GM21737 (cell line): ENCODE measurements at regions not wholly inside any gene's neighbourhood (a gene's known extent, or its start where the extent isn't known, plus 50 kb on each side); places are given as distances from the start of the nearest gene placed in this dataset.

Source experiments
- ATAC-seq: cut with Tn5 transposase; IDR thresholded peaks from one replicate; pipeline ENCODE4 v1.9.1; 2021; ENCODE audit warnings: mild to moderate bottlenecking, moderate library complexity; ENCODE audit not compliant: unreplicated experiment

DNA sequence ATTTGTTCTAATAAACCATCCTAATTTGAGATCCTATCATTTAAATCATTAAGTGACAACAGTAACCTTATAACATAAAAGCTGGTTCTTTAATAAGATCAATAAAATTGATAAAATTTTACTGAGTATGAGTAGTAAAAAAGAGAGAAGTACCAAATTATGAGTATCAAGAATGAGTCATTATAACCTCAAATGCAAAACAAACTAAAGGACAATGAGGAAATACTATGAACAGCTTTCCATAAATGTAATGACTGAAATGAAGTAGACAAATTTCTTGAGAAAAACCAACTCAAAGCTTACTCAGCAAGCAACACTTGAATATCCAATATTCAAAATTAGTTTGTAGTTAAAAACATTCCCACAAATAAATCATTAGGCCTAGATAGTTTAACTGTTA lies 433.0 kb downstream of the ZEB2 start:
- ATAC-seq: no peak

GRCh38 chr2:144085016-144085415 lies 434.9 kb downstream of the ZEB2 start:
- ATAC-seq: no peak

- no peak for ATAC-seq
Measured at GRCh38 chr2:144084114-144084661, 435.7 kb downstream of the ZEB2 start.

DNA sequence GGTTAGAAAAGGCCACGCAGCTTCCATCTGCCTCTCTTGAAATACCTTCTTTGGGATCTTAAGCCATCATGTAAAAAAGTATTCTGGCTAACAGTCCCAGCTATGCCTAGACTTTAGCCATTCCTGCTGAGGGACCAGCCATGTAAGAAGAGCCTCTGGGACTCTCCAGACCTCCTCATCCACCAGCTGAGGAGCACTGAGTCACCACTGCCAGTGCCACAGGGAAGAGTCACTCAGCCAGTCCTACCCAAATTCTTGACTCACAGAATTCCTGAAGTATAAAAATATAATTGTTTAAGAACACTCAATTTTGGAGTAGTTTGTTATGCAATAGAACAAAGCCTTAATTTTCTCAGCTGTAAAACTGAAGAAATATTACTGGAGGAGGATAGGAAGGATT lies 436.7 kb downstream of the ZEB2 start:
- ATAC-seq: no peak

DNA sequence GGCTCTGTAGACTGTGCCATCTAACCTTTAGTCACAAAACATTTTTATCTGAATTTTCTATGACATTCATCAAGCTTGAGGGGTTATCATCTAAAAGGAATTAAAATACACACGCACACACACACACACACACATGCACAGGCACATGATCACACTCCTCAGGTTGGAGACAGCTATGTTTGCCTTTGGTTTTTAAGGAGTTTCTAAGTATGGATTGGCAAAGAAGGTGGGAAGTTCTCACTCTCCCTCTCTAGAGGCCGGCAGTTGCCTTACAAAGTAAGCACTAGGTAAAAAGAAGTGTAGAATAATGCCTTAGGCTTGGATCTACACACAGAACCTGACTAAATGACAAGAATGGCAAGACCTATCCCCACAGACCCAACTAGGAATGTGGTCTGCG lies 437.1 kb downstream of the ZEB2 start:
- ATAC-seq: no peak

DNA sequence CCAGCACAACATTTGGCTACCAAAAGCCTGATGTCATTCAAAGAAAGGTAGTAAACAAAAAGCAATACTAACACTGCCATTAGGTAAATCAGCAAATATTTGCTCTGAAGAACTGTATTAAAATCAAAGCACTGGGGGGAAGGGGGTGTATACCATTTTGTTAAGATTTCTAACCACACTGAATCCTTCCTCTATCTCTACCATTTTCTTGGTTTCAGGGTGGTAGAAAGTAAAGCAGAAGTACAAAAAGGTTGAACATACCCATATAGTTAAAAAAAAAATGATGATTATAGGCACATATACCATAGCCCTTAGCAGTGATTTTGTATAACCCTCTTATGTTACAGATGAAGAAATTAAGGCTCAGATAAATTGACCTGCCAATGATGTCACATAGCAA lies 437.6 kb downstream of the ZEB2 start:
- ATAC-seq: no peak

- ATAC-seq: no peak
Measured at GRCh38 chr2:144081272-144081671, 438.6 kb downstream of the ZEB2 start.

DNA sequence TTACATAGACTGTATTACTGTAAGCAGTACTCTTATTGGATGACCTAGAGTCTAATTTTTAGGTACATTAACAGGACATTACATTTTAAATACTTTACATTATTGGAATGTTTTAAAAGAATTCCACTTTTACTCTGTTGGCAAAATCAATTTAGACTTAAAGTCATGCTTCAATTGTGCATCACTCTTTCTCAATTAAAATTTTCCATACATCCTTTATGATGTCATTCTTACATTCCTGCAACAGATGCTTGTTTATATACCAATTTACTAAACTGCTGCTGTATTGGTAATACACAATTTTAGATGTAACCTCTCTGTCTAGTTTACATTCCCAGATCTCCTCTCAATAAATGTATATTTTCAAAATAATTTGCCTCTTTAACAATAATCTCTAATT lies 440.1 kb downstream of the ZEB2 start:
- ATAC-seq: no peak

GRCh38 chr2:144078802-144079724 lies 440.9 kb downstream of the ZEB2 start:
- no peak for ATAC-seq

DNA sequence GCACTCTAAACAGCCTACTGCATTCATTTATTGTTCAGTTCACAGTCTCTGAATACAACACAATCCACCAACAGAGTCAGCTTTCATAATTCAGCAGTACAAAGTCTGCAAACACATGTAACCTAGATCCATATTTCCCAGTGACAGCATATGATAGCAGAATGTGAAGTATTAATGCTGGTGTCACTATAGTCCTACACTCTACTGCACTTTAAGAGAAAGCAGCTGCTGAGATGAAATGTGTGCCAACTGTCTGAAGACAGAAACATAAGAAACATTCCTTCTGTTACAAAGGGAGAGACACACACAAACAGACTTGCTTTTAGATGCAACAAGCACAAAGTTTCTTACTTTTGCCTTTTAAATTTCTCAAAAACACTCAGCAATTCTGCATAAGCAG lies 441.8 kb downstream of the ZEB2 start:
- no peak for ATAC-seq

DNA sequence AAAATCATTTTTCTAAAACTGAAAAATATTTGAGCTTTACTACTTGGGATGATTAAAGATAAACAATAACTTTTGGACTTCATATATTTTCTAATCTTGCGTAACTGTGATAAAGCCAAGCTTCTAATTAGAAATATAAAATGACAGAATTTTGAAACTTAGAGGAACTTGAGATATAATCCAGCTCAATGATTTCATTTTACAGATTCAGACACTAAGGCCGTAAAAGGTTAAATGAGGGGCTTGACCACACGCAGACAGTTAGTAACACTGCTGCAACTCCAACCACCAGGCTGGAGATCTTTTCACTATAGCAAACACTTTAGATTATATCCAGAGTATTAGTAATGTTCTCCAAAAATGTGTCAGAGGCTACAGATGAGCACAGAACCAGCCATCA lies 445.5 kb downstream of the ZEB2 start:
- ATAC-seq: no peak

- no peak for ATAC-seq
Measured at GRCh38 chr2:144071461-144071860, 448.5 kb downstream of the ZEB2 start.

GRCh38 chr2:144067506-144067905 lies 452.4 kb downstream of the ZEB2 start:
- no peak for ATAC-seq

GRCh38 chr2:144063602-144064001 lies 456.3 kb downstream of the ZEB2 start:
- no peak for ATAC-seq

DNA sequence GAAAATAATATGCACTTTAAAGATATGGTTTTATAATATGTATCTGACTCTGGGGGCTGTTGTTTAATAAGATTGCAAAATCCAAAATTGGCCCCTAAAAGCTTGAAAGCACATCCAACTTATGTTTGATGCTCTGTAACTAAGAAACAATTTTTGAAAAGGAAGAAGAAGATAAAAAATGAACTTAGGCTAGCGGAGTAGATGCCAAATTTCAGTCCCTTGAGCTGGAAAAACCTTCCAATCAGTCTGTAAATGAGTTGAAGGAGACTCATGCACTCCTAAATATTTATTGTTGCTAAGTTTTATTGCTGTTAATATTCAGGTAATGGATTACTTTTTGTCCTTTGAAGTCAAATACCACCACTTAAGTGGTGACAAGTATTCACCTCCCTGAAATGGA lies 465.0 kb downstream of the ZEB2 start:
- ATAC-seq: no peak

DNA sequence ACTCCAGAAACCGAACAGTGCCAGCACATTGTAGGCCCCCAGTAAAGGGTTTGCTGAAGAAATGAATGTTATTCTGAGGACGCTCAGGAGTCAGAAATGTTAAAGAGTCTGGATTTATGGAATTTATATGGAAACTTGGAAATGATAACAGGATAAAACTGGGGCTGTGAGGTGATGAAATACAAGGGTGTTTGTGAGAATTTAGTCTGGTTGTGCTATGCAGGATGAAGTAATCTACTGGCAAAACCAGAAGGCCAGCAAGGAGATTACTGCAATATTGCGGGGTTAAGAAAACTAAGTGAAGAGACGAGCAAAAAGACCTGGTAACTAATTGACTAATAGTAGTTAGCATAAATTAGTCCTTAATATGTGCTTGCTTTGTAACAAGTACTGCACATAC lies 467.8 kb downstream of the ZEB2 start:
- ATAC-seq: no peak

DNA sequence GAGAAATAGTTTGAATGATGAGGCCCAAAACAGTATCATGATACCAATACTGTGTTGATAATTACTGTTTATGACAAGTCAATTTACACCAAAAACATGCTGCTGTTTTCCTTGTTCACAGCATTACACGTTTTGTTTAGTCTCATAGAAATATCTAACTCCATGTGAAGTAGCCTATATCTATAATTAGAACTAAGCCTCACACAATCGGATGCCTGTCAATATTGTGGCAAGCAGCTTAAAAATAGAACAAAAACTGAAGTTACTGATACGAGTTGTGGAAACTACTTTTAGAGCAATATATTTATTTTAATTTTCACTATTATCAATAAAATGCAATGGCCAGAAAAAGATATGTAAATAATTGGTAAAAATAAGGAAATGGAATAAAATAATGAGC lies 470.8 kb downstream of the ZEB2 start:
- no peak for ATAC-seq

DNA sequence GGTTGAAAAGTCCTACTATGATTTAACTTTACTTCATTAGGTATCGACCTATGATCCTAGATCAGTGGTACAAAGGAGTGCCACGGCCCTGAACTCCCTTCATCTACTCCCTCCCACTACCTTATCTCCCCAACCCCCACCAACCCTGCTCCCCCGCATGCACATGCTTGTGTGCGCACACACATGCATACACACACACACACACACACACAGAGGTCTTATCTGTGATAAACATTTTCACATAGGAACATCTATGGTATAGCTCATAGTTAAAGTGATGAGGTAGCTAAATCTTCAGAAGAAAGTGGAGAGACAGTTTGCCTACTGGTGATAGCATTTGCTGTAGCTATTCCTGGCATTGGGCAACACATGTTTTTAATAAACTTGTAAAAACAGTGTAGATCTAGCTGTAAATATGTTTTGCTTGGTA lies 471.3 kb downstream of the ZEB2 start:
- ATAC-seq: no peak

DNA sequence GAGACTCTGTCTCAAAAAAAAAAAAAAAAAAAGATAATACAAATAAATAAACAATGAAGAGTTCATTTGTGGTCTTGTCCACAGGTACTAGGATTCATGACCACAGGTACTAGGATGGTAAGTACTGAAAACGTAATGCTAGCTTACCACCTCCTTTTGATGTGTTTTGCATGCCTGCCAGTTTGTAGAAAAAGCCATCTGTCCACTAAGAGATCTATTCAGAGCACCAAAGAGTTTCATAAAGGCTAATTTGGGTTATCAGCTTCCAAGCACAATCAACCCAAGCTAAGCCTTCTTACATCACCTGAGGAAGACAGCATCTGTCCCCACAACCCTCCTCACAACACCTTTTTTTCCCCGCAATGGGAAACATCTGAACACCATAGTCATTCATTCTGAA lies 477.2 kb downstream of the ZEB2 start:
- no peak for ATAC-seq

DNA sequence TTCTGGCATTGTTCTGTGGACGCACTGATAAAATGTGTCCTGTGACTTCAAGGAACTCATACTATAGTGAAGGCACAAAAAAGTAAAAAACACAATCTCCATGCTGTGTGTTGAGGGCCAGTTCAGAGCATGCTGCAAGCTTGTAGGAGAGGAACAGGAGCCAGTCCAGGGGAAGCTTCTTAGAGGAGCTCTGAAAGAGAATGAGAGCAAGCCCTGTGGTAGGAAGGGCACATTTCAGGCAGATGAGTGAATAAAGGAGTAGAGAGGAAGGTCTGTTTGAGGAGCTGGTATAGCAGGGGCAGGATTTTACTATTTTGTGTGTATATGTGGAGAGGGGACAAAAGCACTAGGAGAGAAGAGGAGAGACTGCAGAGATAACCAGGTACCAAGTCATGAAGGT lies 478.3 kb downstream of the ZEB2 start:
- no peak for ATAC-seq

- ATAC-seq: no peak
Measured at GRCh38 chr2:144040834-144041233, 479.1 kb downstream of the ZEB2 start.

DNA sequence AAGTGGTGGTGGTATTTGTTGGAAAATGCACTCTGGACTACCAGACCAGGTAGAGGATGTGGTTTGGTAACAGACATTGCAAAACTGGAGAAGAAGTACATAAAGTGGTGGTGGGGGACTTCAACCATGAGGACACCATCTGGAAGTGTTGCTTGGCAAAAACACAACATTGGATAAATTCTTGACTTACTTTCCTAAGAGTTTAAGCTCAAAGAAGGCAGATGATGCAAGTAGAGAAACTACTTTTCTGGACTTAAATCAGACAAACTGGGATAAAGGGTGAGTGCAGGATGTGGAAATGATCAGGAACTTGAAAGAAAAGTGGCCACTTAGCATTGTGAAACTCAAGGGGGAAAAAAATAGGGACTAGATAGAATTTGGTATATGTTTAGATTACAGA lies 487.4 kb downstream of the ZEB2 start:
- ATAC-seq: no peak

DNA sequence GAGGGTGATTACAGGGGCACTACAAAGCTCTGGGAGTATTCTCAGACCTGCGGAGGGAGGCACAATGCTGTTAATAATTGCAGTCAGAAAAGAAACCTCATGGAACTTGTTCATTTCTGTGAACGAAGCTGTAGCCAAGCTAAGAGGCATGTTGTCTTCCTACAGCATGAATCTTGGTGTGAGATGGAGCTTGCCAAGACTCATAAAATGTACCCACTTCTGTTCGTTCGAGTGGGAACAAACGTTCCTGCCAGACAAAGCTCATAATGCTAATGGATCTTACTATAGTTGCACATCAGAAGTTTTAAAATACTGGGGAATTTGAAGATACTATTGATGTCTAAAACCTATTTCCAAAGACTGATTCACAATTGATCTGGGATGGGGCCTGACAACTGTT lies 489.1 kb downstream of the ZEB2 start:
- no peak for ATAC-seq
